HG03565 (cell line): ENCODE measurements at regions not wholly inside any gene's neighbourhood (a gene's known extent, or its start where the extent isn't known, plus 50 kb on each side); places are given as distances from the start of the nearest gene placed in this dataset.

Experiments used
- ATAC-seq: cut with Tn5 transposase; IDR thresholded peaks from one replicate; pipeline ENCODE4 v1.9.1; 2021; ENCODE audit warnings: mild to moderate bottlenecking, moderate library complexity; ENCODE audit not compliant: unreplicated experiment

DNA sequence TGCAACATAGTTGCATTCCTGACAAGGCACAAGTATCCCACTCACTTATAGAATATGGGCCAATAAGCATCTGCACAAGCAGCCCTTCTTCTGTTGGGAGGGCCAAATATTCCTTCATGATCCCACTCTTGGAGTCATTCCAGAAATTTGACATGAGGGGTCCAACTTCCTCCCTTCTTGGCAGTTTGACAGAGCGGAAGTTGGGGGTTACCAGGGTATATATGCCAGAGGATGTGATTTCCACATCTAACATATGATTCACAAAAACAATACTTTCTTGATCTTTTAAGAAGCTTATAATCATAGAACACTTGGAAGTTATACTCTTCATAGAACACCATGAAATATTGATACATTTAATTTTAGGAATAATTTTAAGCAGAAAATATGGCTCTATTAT lies 100.9 kb upstream of the CRBN start:
- ATAC-seq = no peak

DNA sequence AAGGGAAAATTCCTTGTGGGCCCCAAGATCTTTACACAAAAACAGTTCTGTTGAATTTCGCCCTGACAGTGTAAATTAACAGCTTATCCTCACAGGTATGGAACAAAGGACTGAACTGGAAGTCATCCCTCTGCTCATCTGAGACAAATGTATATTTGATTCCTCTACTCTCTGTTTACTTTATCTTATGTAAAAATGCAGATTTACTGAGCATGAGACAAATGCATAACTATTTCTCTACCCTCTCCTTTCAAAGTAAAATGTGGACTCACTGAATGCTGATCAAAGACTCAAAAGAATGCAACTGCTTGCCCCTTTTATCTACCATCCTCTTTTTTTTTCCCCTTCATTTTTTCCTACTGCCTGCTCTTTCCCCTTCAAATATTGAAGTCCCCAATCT lies 98.6 kb upstream of the CRBN start:
- no peak for ATAC-seq

DNA sequence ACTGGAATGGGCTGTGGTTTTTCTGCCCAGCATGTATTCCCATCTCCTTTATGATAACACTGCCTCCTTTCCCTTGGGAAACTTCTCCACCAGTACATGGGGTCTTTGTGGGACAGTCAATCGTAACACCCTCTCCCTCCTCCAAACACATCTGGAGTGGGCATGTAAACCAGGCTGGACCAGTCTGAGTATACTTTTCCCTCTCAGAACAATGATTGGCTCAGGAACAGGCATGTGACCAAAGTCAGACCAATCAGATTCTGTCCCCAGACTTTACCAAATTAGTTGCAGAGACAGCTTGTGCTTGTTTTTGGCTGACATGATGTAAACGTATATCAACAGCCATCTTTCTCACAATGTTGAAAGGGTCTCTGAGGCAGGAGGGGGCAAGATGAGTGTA lies 97.1 kb upstream of the CRBN start:
- ATAC-seq = no peak

DNA sequence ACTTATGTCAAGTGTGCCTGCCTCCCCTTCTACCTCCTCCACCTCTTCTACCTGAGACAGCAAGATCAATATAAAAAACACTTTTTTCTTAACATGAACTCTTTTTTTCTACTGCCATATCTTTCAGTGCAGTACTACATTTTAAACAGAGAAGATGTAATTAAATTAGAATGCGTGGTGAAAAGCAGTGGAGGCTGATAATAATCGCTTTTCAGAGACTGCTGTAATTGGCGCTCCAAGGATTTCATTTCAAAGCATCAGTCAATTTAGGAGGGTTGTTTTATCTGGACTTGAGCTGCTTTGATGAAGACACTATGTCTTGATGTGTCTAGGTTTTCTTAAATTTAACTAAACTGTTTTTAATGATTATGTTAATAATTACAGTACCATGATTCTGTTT lies 85.3 kb upstream of the CRBN start:
- no peak for ATAC-seq

DNA sequence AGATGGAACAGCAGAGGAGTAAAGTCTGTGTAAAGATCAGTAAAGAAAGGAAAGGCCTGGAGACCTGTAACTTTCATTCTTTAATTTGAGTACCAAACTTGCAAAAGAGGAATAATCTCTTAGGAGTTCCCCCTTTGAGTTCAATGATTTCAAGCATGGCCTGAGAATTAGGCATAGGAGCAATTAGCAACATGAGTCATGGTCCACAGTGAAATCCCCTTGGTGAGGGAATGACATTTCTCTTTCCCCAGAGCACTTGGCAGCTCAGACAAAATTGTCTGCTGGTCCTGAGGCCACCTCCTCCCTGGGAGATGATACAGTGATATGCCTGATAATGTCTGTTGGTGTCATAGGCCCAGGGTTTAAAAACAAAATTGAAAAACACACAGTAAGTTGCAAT lies 81.4 kb upstream of the CRBN start:
- peak; percentile 35 for ATAC-seq

DNA sequence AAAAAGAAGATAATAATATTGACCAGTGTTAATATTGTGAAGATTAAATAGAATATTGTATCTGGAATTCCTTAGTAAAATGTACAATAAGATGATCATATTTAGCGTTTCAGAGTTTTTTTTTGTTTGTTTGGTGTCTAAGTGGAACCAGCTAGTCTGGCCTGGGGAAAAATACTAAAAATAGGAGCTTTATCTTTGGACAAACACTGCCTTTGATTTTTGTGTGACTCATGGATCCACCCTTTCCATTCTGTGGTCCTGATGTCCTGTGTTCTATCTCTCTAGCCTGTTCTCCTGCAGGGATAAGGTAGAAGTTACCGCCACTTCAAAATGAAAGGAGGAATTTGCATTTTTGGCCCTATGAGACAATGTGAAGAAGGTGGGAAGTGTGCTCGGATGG lies 79.7 kb upstream of the CRBN start:
- ATAC-seq = no peak

DNA sequence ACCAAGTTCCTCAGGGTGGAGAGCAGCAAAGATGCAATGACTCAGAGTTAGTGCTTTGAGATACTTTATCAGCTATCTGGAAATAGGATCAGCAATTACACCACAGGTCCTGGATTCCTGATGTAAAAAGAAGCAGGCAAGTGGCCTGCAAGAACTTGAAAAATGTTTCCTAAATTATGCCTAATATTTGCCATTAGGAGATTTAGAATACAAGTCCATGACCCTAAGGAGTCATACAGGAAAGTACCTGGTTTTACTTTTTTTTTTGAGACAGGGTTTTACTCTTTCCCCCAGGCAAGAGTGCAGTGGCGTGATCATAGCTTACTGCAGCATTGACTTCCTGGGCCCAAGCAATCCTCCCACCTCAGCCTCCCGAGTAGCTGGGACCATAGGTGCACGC lies 78.8 kb upstream of the CRBN start:
- ATAC-seq = no peak

DNA sequence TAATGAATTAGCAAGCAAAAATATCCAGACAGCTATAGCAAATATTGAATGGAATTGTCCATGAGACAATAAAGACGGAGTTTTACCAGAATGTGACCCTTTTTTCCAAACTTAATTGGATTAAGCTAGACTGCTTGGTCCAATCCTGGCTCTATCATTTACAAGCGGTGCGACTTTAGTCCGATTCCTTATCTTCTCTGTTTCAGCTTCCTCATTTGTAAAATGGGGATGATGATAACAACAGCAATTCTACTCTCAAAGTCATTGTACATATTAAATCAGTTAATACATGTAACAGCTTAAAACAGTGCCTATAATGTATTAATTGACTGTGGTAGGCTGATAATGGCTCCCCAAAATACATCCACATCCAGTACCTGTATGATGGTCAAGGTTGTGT lies 62.1 kb upstream of the CRBN start:
- no peak for ATAC-seq

DNA sequence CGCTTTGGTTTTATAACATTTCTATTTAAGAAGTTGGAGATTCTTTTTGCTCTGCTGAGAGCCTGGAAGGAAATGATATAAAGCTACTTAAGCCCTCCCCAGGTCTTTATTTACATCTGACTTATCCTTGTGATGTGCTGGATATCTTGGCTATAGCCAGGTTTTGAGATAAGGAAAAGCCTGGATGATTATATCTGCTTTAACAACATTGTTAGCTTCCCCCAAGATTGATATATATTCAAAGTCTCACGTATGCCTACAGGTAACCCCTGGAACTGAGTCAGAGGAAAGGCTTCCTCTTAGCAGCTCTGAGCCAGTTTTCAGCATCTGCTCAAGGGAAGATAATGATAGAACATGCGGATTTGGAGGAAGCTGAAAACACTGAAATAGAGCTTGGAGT lies 61.5 kb upstream of the CRBN start:
- ATAC-seq = no peak

DNA sequence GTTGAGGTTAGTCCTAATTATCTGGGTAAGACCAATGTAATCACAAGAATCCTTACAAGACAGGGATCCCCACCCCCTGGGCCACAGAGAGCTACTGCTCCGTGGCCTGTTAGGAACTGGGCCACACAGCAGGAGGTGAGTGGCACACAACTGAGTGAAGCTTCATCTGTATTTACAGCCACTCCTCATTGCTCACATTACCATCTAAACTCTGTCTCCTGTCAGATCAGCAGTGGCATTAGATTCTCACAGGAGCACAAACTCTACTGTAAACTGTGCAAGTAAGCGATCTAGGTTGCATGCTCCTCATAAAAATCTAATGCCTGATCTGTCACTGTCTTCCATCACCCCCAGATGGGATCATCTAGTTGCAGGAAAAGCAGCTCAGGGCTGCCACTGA lies 58.5 kb upstream of the CRBN start:
- no peak for ATAC-seq

DNA sequence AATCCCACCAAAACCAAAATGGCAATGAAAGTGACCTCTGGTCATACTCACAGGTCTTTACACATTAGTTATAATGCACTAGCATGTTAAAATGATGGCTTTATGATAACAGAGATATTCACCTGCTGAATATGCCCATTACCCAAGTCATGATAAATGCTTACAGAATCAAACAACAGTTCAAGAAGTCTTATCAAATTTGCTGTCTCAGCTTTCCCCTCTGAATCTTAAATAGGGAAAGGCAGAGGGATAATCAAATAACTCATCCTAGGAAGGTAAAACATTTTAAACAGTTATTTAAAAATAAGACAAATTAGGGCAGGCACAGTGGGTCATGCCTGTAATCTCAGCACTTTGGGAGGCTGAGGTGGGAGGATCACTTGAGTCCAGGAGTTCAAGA lies 52.8 kb upstream of the CRBN start:
- ATAC-seq = no peak
